Lung (tissue), 11 donors: ENCODE measurements at regions not wholly inside any gene's neighbourhood (a gene's known extent, or its start where the extent isn't known, plus 50 kb on each side); places are given as distances from the start of the nearest gene placed in this dataset.

Experiments used
- ATAC-seq: fragments of 200-7000 bp; cut with Tn5 transposase; one replicate; pipeline ENCODE4 v1.9.1; 2020; ENCODE audit warnings: moderate number of reproducible peaks; ENCODE audit not compliant: insufficient read depth, low FRiP score
- DNase-seq, 3 donors: peaks; one replicate each; pipeline ENCODE4 v3.0.0-alpha.2; 2013 to 2017
- H3K27ac ChIP-seq, 2 donors: one replicate each; pipeline ENCODE4 v1.5.1; 2013; ENCODE audit warnings: mild to moderate bottlenecking in 2 of 2, moderate library complexity in 2 of 2, control low read depth in 1 of 2, inconsistent platforms in 1 of 2, low read depth in 1 of 2, low read length in 1 of 2
- H3K27me3 ChIP-seq, 3 donors: one replicate each; pipeline ENCODE4 v1.5.1; 2013; ENCODE audit warnings: low read length in 2 of 3; ENCODE audit not compliant: control insufficient read depth in 3 of 3, insufficient read depth in 3 of 3
- H3K36me3 ChIP-seq, 4 donors: one replicate each; pipeline ENCODE4 v1.5.1; 2013; ENCODE audit warnings: low read length in 4 of 4, mild to moderate bottlenecking in 1 of 4, moderate library complexity in 1 of 4; ENCODE audit not compliant: control insufficient read depth in 4 of 4, insufficient read depth in 4 of 4
- H3K4me1 ChIP-seq, 5 donors: one replicate each; pipeline ENCODE4 v1.5.1; 2013; ENCODE audit warnings: low read length in 5 of 5, mild to moderate bottlenecking in 2 of 5, moderate library complexity in 1 of 5; ENCODE audit not compliant: control insufficient read depth in 5 of 5, insufficient read depth in 5 of 5
- H3K4me3 ChIP-seq: one replicate; pipeline ENCODE4 v1.5.1; 2013; ENCODE audit warnings: mild to moderate bottlenecking, control low read depth, moderate library complexity
- H3K9ac ChIP-seq, 2 donors: one replicate each; pipeline ENCODE4 v1.5.1; 2013; ENCODE audit warnings: low read length in 2 of 2, control low read depth in 1 of 2; ENCODE audit not compliant: insufficient read depth in 1 of 2
- H3K9me3 ChIP-seq, 4 donors: one replicate each; pipeline ENCODE4 v1.5.1; 2013; ENCODE audit warnings: low read length in 3 of 4, mild to moderate bottlenecking in 1 of 4, moderate library complexity in 1 of 4; ENCODE audit not compliant: control insufficient read depth in 4 of 4, insufficient read depth in 3 of 4
- CTCF ChIP-seq: IDR thresholded peaks from 2 replicates; pipeline ENCODE4 v1.5.1; 2012; ENCODE audit warnings: mild to moderate bottlenecking; ENCODE audit errors: control extremely low read depth, extremely low read depth
- WGBS, 2 donors: extraction: QIAGEN DNeasy Blood & Tissue Kit; methylation state at CpG; one replicate each; pipeline ENCODE4 v1.1.7; 2013; 5-methylcytosine and 5-hydroxymethylcytosine counted together
- donor health status: control.
- donor health status: control.
- donor health status: Bipolar disorder and iron deficiency.
- donor health status: healthy.
- donor health status: DM: yes; HTN: yes; CAD: no.

DNA sequence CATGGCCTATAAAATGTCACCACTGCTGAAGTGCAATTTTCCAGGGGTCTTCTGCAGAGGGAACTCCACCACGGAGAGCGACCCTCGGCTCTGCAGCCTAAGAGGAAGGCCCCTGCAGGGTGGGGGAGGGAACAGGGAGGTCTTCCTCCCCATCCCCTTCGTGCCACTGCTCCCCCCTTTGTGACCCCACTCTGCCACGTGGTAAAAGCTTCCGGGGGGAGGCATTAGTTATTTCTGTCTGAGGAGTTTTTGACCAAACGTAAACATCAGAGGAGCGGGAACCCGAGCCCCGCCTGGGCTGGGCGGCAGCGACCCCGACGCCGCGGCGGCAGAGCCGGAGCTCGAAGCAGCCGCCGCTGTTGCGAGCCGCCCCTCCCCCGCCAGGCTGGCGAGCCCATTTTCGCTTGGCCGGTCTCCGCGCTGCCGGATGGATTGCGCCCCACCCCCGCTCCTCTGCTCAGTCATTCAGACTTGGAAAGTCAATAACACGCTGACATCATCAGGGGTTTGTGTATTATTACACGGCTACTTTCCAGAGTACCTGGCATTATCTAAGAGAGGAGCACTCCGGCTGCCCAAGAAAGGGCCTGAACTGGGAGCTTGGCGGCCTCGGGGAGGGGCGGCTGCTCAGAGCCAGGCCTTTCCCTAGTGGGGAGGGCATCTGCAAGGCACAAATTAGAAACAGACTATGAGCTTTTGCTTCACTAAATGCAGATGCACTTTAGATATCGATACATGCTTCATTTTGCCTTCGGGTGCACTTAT is 162.5 kb upstream of the TBL1XR1 start:
- peak; percentile 17 for TF ChIP-seq CTCF
- 0 to 1% methylated on average over 40 of the region's 40 CpGs for WGBS, 2 donors
- H3K36me3 ChIP-seq, result no peaks in the 10 kb centered on the region
- no peaks in the 10 kb centered on the region for H3K9me3 ChIP-seq
- DNase-seq, result peak; percentile 98 to 99 (median 98)
- ATAC-seq, result peak; percentile 88
- H3K4me1 ChIP-seq, result peaks cover 16 to 65% (median 42%) of the 10 kb centered on the region in 5 donors
- H3K27me3 ChIP-seq, result no peaks in the 10 kb centered on the region
- H3K27ac ChIP-seq, result peak overlapping the region; percentile 90 to 96
- peak overlapping the region in 1 of 2 donors; percentile 87 for H3K9ac ChIP-seq
- peak overlapping the region; percentile 25 for H3K4me3 ChIP-seq

DNA sequence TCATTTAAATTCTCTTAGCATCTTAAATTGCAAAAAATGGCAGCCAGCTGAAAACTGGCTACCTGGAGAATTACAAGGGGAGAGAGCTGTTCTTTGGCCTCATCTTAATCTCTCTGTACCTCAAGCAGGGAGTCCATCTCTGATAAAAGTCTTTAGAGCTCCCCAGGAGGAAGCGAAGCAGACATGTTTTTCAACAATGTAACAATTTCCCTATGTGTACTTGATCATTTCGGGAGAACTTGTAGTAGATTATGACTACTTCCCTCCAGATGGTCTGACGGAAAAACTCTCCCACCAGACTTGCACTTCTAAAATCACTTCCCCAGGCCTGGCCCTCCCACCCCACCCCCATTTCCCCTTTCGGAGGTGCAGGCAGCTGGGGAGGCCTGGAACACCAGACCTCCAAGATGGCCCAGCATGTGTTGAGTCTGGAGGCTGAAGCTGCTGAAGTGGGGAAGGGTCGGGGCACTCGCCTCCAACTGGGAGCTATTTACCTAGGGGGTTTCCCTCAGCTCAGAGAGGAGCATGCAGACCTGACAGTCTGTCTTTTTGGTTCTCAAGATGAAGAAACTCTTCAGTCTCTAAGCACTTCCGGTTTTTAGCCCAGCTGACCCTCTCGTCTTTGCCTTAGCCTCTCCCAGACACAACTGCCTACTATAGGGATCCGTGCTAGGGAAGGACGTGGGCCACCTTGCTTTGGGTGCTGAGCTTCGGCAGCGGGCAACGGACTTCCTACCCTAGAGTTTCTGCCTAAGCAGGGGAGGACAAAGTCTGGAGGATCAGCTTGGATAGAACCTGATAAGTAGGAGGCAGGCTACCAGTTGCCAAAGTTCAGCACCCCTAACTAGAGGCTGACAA is 164.0 kb upstream of the TBL1XR1 start:
- DNase-seq (peak in 1 of 3 donors; percentile 56), ATAC-seq (no peak)
- no peak for TF ChIP-seq CTCF
- peaks cover 13 to 65% (median 42%) of the 10 kb centered on the region in 5 donors for H3K4me1 ChIP-seq
- no peak overlapping the region for H3K9ac ChIP-seq
- no peak overlapping the region for H3K4me3 ChIP-seq
- no peaks in the 10 kb centered on the region for H3K9me3 ChIP-seq
- no peaks in the 10 kb centered on the region for H3K27me3 ChIP-seq
- no peaks in the 10 kb centered on the region for H3K36me3 ChIP-seq
- WGBS, 2 donors, result 42 to 73% methylated on average over 13 of the region's 13 CpGs
- H3K27ac ChIP-seq, result peak overlapping the region; percentile 34 to 53

GRCh38 chr3:177362626-177363025 is 165.3 kb upstream of the TBL1XR1 start:
- Histone ChIP-seq H3K36me3 (no peaks in the 10 kb centered on the region), H3K9ac (no peak overlapping the region), H3K4me3 (no peak overlapping the region), H3K27me3 (no peaks in the 10 kb centered on the region), H3K9me3 (no peaks in the 10 kb centered on the region), H3K27ac (no peak overlapping the region), H3K4me1 (peaks cover 5 to 56% (median 34%) of the 10 kb centered on the region in 5 donors)
- DNase-seq, result peak in 1 of 3 donors; percentile 54
- 76 to 82% methylated on average over 2 of the region's 2 CpGs for WGBS, 2 donors
- ATAC-seq, result no peak
- no peak for TF ChIP-seq CTCF
